ENCODE measurements at regions not wholly inside any gene's neighbourhood (a gene's known extent, or its start where the extent isn't known, plus 50 kb on each side); places are given as distances from the start of the nearest gene placed in this dataset.

GRCh38 chr10:64209561-64209960 lies 688.4 kb downstream of the REEP3 start:
- TF ChIP-seq, protein P1, sequence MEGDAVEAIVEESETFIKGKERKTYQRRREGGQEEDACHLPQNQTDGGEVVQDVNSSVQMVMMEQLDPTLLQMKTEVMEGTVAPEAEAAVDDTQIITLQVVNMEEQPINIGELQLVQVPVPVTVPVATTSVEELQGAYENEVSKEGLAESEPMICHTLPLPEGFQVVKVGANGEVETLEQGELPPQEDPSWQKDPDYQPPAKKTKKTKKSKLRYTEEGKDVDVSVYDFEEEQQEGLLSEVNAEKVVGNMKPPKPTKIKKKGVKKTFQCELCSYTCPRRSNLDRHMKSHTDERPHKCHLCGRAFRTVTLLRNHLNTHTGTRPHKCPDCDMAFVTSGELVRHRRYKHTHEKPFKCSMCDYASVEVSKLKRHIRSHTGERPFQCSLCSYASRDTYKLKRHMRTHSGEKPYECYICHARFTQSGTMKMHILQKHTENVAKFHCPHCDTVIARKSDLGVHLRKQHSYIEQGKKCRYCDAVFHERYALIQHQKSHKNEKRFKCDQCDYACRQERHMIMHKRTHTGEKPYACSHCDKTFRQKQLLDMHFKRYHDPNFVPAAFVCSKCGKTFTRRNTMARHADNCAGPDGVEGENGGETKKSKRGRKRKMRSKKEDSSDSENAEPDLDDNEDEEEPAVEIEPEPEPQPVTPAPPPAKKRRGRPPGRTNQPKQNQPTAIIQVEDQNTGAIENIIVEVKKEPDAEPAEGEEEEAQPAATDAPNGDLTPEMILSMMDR (IDR thresholded peaks at IDR 0.05; ENCODE audit: insufficient read depth, missing control alignments), result no peak
- DNase-seq (ENCODE audit: insufficient read length, low spot score), result no peak
- no peak for FAIRE-seq

DNA sequence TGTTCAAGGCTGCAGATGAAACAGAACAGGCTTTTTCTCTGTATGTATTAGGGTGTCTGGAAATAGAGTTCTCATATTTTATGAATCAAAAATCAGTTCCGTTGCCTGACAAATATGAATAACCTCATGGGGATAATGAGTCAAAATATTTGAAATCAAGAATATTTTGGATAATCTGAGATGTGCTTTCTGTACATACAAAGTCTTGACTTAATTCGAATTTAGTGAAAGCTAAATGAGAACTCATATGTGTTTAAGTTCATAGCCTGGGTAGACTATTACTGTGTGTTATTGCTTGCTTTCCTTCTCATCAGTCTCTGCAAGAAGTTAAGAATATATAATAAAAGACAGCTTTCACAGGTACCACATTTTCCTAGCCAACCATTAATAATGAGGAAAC lies 689.0 kb downstream of the REEP3 start:
- DNase-seq (ENCODE audit: insufficient read length, low spot score) (no peak), FAIRE-seq (no peak)
- TF ChIP-seq, protein P1 (IDR thresholded peaks at IDR 0.05; ENCODE audit: insufficient read depth, missing control alignments), result no peak

- TF ChIP-seq, protein P1 (IDR thresholded peaks at IDR 0.05; ENCODE audit: insufficient read depth, missing control alignments), result no peak
- FAIRE-seq (no peak), DNase-seq (ENCODE audit: insufficient read length, low spot score) (no peak)
These were observed 690.3 kb downstream of the REEP3 start for GRCh38 chr10:64211466-64211865.

- TF ChIP-seq, protein P1 (IDR thresholded peaks at IDR 0.05; ENCODE audit: insufficient read depth, missing control alignments), result no peak
These were observed 693.9 kb downstream of the REEP3 start for GRCh38 chr10:64215088-64215487.

GRCh38 chr10:64219271-64220025 lies 698.2 kb downstream of the REEP3 start:
- FAIRE-seq (no peak), DNase-seq (ENCODE audit: insufficient read length, low spot score) (no peak)
- TF ChIP-seq, protein P1 (IDR thresholded peaks at IDR 0.05; ENCODE audit: insufficient read depth, missing control alignments), result no peak

More at GRCh38 chr10:64215088-64215487, 693.9 kb downstream of the REEP3 start:
- DNase-seq (ENCODE audit: insufficient read length, low spot score), result no peak
- no peak for FAIRE-seq

DNA sequence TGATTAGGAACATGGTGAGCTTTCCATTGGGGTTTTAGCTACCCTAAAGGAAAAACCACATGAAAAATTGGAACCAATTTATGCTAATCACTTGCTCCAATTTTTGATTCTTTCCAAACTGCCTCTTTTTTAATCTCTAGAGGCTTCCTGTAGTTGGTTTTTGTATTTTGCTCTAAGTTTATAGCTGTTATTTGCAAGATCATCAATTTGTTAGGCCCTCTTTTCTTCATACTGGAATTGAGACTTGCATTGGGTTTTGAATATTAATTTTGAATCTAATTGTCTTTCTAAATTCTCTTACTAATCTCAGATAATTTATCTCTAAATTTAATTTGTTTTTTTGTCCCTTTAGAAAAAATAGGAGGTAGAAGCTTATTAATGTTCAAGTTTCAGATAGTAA lies 713.3 kb downstream of the REEP3 start:
- FAIRE-seq (no peak), DNase-seq (ENCODE audit: insufficient read length, low spot score) (no peak)
- TF ChIP-seq, protein P1 (IDR thresholded peaks at IDR 0.05; ENCODE audit: insufficient read depth, missing control alignments), result no peak

DNA sequence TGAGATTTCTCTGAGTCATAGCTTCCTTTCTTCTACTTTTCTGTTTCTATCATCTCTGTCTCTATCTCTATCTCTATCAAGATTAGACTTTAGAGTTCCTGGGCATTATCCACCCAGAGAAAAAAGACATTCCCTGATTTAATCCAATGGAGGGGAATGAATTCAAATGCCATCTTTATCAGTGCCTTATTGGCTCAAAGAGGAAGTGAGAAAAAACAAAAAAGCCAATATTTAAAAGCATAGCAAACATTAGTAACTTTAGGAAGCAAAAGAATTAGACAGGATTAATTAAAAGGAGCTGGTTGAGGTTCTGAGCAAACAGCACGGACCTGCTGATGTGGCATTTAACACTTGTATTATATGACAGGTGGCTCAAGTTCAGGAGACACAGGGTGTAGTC lies 736.5 kb downstream of the REEP3 start:
- DNase-seq (ENCODE audit: insufficient read length, low spot score), result no peak
- FAIRE-seq, result no peak
- TF ChIP-seq, protein P1 (IDR thresholded peaks at IDR 0.05; ENCODE audit: insufficient read depth, missing control alignments), result no peak

Data from D721Med (cell line).